KMS-11 (cell line): ENCODE measurements at regions not wholly inside any gene's neighbourhood (a gene's known extent, or its start where the extent isn't known, plus 50 kb on each side); places are given as distances from the start of the nearest gene placed in this dataset.

Experiments used
- H2AFZ ChIP-seq: fragments of 200-600 bp; sonication (generic); 2 replicates; pipeline ENCODE4 v1.6.1; 2016; ENCODE audit warnings: antibody characterized with exemption, mixed run types, low read depth
- H3K27ac ChIP-seq: fragments of 200-600 bp; sonication (generic); 2 replicates; pipeline ENCODE4 v1.6.1; 2016; ENCODE audit warnings: mild to moderate bottlenecking, mixed run types
- H3K27me3 ChIP-seq: fragments of 200-600 bp; sonication (generic); 2 replicates; pipeline ENCODE4 v1.6.1; 2017; ENCODE audit warnings: mild to moderate bottlenecking, low read depth, mixed run types, moderate library complexity; ENCODE audit not compliant: insufficient read depth
- H3K36me3 ChIP-seq: fragments of 200-600 bp; sonication (generic); 2 replicates; pipeline ENCODE4 v1.6.1; 2017; ENCODE audit warnings: mild to moderate bottlenecking, mixed run types; ENCODE audit not compliant: insufficient read depth
- H3K4me1 ChIP-seq: fragments of 200-600 bp; sonication (generic); 2 replicates; pipeline ENCODE4 v1.6.1; 2016; ENCODE audit warnings: mild to moderate bottlenecking, low read depth, mixed run types; ENCODE audit not compliant: poor library complexity, severe bottlenecking
- H3K4me2 ChIP-seq: fragments of 200-600 bp; sonication (generic); 2 replicates; pipeline ENCODE4 v1.7.0; 2016; ENCODE audit warnings: mild to moderate bottlenecking, mixed run types
- H3K4me3 ChIP-seq: fragments of 200-600 bp; sonication (generic); IDR thresholded peaks from 2 replicates; pipeline ENCODE4 v1.6.1; 2017; ENCODE audit warnings: low read depth, low read length, mixed read lengths; ENCODE audit not compliant: insufficient read depth
- H3K79me2 ChIP-seq: fragments of 200-600 bp; sonication (generic); 2 replicates; pipeline ENCODE4 v1.6.1; 2016; ENCODE audit warnings: low read depth, mixed run types; ENCODE audit not compliant: insufficient read depth
- H3K9ac ChIP-seq: fragments of 200-600 bp; sonication (generic); 2 replicates; pipeline ENCODE4 v1.6.1; 2016; ENCODE audit warnings: mild to moderate bottlenecking, mixed run types
- H4K20me1 ChIP-seq: fragments of 200-600 bp; sonication (generic); 2 replicates; pipeline ENCODE4 v1.6.1; 2016; ENCODE audit warnings: mild to moderate bottlenecking, mixed run types; ENCODE audit not compliant: insufficient read depth
- CTCF ChIP-seq: fragments of 200-600 bp; sonication (generic); conservative IDR thresholded peaks from 2 replicates; pipeline ENCODE4 v1.6.1; 2017; ENCODE audit warnings: low read depth, mild to moderate bottlenecking, antibody characterized with exemption, low read length, moderate library complexity, mixed read lengths

GRCh38 chr20:50242548-50242862 lies 51.9 kb downstream of the CEBPB start:
- H3K9ac ChIP-seq = no peak overlapping the region
- no peak for TF ChIP-seq CTCF
- no peaks in the 10 kb centered on the region for H3K4me1 ChIP-seq
- no peak overlapping the region for H3K4me3 ChIP-seq
- H3K4me2 ChIP-seq = no peak overlapping the region
- no peak overlapping the region for H2AFZ ChIP-seq
- H4K20me1 ChIP-seq = no peaks in the 10 kb centered on the region
- H3K27me3 ChIP-seq = peaks cover 49% of the 10 kb centered on the region
- no peaks in the 10 kb centered on the region for H3K79me2 ChIP-seq
- no peak overlapping the region for H3K27ac ChIP-seq
- H3K36me3 ChIP-seq = no peaks in the 10 kb centered on the region

- Histone ChIP-seq H3K4me2 (no peak overlapping the region), H3K79me2 (no peaks in the 10 kb centered on the region), H3K4me1 (no peaks in the 10 kb centered on the region), H4K20me1 (no peaks in the 10 kb centered on the region), H3K4me3 (no peak overlapping the region), H3K9ac (no peak overlapping the region), H2AFZ (no peak overlapping the region), H3K27me3 (peaks cover 53% of the 10 kb centered on the region), H3K36me3 (no peaks in the 10 kb centered on the region), H3K27ac (no peak overlapping the region)
- TF ChIP-seq CTCF = no peak
These were observed 52.4 kb downstream of the CEBPB start for GRCh38 chr20:50242863-50243609.

GRCh38 chr20:50243610-50244351 lies 53.2 kb downstream of the CEBPB start:
- H3K4me3 ChIP-seq = no peak overlapping the region

More at GRCh38 chr20:50243610-50244351, 53.2 kb downstream of the CEBPB start:
- Histone ChIP-seq H3K4me2 (no peak overlapping the region), H3K4me1 (no peaks in the 10 kb centered on the region), H2AFZ (no peak overlapping the region), H3K27me3 (peaks cover 57% of the 10 kb centered on the region), H3K36me3 (no peaks in the 10 kb centered on the region), H3K79me2 (no peaks in the 10 kb centered on the region), H4K20me1 (no peaks in the 10 kb centered on the region), H3K27ac (no peak overlapping the region), H3K9ac (no peak overlapping the region)
- TF ChIP-seq CTCF = no peak
